ENCODE measurements at regions not wholly inside any gene's neighbourhood (a gene's known extent, or its start where the extent isn't known, plus 50 kb on each side); places are given as distances from the start of the nearest gene placed in this dataset.
A peak's percentile ranks its signal among the peaks of the same experiment; 100 is the strongest.

GRCh38 chr17:33725675-33726271 lies 432.7 kb upstream of the ASIC2 start:
- Histone ChIP-seq H3K4me1 (no peaks in the 10 kb centered on the region), H3K27me3 (replicated peaks; ENCODE audit: control insufficient read depth, insufficient read depth, low read length) (0 out of 2 replicates have a peak, but pooled peaks cover 1% of the 10 kb centered on the region), H3K9me3 (no peaks in the 10 kb centered on the region), H3K36me3 (ENCODE audit: control insufficient read depth, insufficient read depth, low read length) (no peaks in the 10 kb centered on the region), H3K4me3 (ENCODE audit: low read depth, low read length) (no peak overlapping the region)
- H3K9me3 Mint-ChIP-seq (ENCODE audit: unreplicated experiment): no peaks in the 10 kb centered on the region
- H3K4me3 Mint-ChIP-seq (ENCODE audit: unreplicated experiment): no peak overlapping the region
- ChIA-PET POLR2A (no interaction called here), CTCF (interaction anchor here (0.8 kb wide), 1 partner anchor 25 kb away, joined by 3 read pairs; no protein-coding TSS in a partner anchor)
- intact Hi-C loops (cut with micrococcal nuclease; ENCODE audit: unreplicated experiment): loop anchor here (1.0 kb wide), 1 partner anchor 26 kb away; no protein-coding TSS in a partner anchor
- H3K36me3 Mint-ChIP-seq (ENCODE audit: insufficient read depth, unreplicated experiment): peaks cover 6% of the 10 kb centered on the region
- H3K4me1 Mint-ChIP-seq (ENCODE audit: low read depth, unreplicated experiment): no peaks in the 10 kb centered on the region
- no peak overlapping the region for H3K27ac Mint-ChIP-seq (ENCODE audit: unreplicated experiment)
- peak; percentile 78 to 79 for TF ChIP-seq CTCF (IDR thresholded peaks at IDR 0.05; ENCODE audit: insufficient read depth in 1 of 2, low read depth in 1 of 2, low read length in 1 of 2, severe bottlenecking in 1 of 2, unreplicated experiment in 1 of 2)
- H3K27me3 Mint-ChIP-seq (ENCODE audit: insufficient read depth, unreplicated experiment): peaks cover 27% of the 10 kb centered on the region
- DNase-seq: peak; percentile 48 to 63
- no TSS peak for BruUV-seq (replicated peaks)

GRCh38 chr17:33730131-33730530 lies 437.0 kb upstream of the ASIC2 start:
- BruUV-seq (replicated peaks): no TSS peak
- intact Hi-C loops (cut with micrococcal nuclease; ENCODE audit: unreplicated experiment): no loop called here
- Mint-ChIP-seq H3K4me3 (ENCODE audit: unreplicated experiment) (no peak overlapping the region), H3K36me3 (ENCODE audit: insufficient read depth, unreplicated experiment) (no peaks in the 10 kb centered on the region), H3K27me3 (ENCODE audit: insufficient read depth, unreplicated experiment) (peaks cover 19% of the 10 kb centered on the region), H3K9me3 (ENCODE audit: unreplicated experiment) (no peaks in the 10 kb centered on the region), H3K4me1 (ENCODE audit: low read depth, unreplicated experiment) (no peaks in the 10 kb centered on the region), H3K27ac (ENCODE audit: unreplicated experiment) (no peak overlapping the region)
- no peak overlapping the region for H3K4me3 ChIP-seq (ENCODE audit: low read depth, low read length)
- no peaks in the 10 kb centered on the region for H3K36me3 ChIP-seq (ENCODE audit: control insufficient read depth, insufficient read depth, low read length)
- DNase-seq: no peak
- no peaks in the 10 kb centered on the region for H3K27me3 ChIP-seq (replicated peaks; ENCODE audit: control insufficient read depth, insufficient read depth, low read length)
- ChIA-PET CTCF (no interaction called here), POLR2A (no interaction called here)
- H3K9me3 ChIP-seq: no peaks in the 10 kb centered on the region
- H3K4me1 ChIP-seq: no peaks in the 10 kb centered on the region
- TF ChIP-seq CTCF (IDR thresholded peaks at IDR 0.05; ENCODE audit: insufficient read depth in 1 of 2, low read depth in 1 of 2, low read length in 1 of 2, severe bottlenecking in 1 of 2, unreplicated experiment in 1 of 2): no peak

GRCh38 chr17:33732116-33732515 lies 439.0 kb upstream of the ASIC2 start:
- Mint-ChIP-seq H3K27me3 (ENCODE audit: insufficient read depth, unreplicated experiment) (peaks cover 19% of the 10 kb centered on the region), H3K9me3 (ENCODE audit: unreplicated experiment) (no peaks in the 10 kb centered on the region), H3K4me3 (ENCODE audit: unreplicated experiment) (no peak overlapping the region), H3K4me1 (ENCODE audit: low read depth, unreplicated experiment) (no peaks in the 10 kb centered on the region), H3K36me3 (ENCODE audit: insufficient read depth, unreplicated experiment) (no peaks in the 10 kb centered on the region), H3K27ac (ENCODE audit: unreplicated experiment) (no peak overlapping the region)
- Histone ChIP-seq H3K27me3 (replicated peaks; ENCODE audit: control insufficient read depth, insufficient read depth, low read length) (no peaks in the 10 kb centered on the region), H3K36me3 (ENCODE audit: control insufficient read depth, insufficient read depth, low read length) (no peaks in the 10 kb centered on the region), H3K4me3 (ENCODE audit: low read depth, low read length) (no peak overlapping the region), H3K4me1 (no peaks in the 10 kb centered on the region), H3K9me3 (no peaks in the 10 kb centered on the region)
- peak in 1 of 2 experiments; percentile 31 for DNase-seq
- CTCF ChIA-PET: interaction anchor here (0.6 kb wide), 1 partner anchor 14 kb away, joined by 3 read pairs; no protein-coding TSS in a partner anchor
- intact Hi-C loops (cut with micrococcal nuclease; ENCODE audit: unreplicated experiment): no loop called here
- BruUV-seq (replicated peaks): no TSS peak
- TF ChIP-seq CTCF (IDR thresholded peaks at IDR 0.05; ENCODE audit: insufficient read depth in 1 of 2, low read depth in 1 of 2, low read length in 1 of 2, severe bottlenecking in 1 of 2, unreplicated experiment in 1 of 2): no peak
- POLR2A ChIA-PET: no interaction called here
